ENCODE measurements at regions not wholly inside any gene's neighbourhood (a gene's known extent, or its start where the extent isn't known, plus 50 kb on each side); places are given as distances from the start of the nearest gene placed in this dataset.

GRCh38 chr21:39020751-39021477 lies 162.3 kb downstream of the PSMG1 start:
- no peak for TF ChIP-seq CTCF (IDR thresholded peaks at IDR 0.05)
- no peak for TF ChIP-seq POLR2A (IDR thresholded peaks at IDR 0.05)

Measured in body of pancreas (tissue), 4 donors.